ENCODE measurements at regions not wholly inside any gene's neighbourhood (a gene's known extent, or its start where the extent isn't known, plus 50 kb on each side); places are given as distances from the start of the nearest gene placed in this dataset.

DNA sequence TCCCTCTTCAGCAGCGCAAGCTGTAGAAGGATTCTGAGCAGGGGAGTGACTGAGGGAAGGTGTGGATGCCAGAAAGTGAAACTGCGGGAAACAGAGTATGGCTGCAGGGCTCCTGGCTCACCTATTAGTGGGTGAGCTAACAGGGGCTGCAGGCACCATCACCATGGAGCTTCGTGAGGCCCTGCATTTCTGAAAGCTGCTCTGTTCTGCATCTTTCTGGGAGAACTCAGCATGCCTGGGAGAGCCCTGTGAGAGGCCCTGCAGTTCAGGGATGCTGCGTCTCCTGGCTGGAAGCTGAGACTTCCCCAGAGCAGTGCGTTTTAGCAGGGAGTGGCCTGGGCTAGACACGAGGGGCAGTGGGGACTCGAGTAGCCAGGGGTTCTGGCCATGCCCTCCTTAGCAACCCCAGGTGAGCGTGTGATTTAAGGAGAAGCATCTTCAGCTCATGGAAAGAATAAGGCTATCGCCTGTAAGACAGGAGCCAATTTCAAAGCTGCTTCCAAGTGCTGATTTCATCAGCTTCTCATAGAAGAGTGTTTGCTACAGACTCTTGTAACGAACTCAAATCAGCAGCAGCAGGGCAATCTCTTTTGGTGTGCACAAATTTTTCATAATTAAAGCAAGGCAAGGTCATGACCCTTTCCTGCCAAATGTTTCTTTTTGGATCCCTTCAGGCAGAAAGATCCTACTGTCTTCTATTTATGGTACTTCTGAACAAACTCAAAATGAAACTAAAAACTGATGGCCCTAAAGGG, 293.6 kb upstream of the ZNF32 start:
- no peaks in the 10 kb centered on the region for H3K36me3 ChIP-seq
- H3K9me3 ChIP-seq (ENCODE audit: severe bottlenecking), result no peaks in the 10 kb centered on the region
- TF ChIP-seq, protein P1, sequence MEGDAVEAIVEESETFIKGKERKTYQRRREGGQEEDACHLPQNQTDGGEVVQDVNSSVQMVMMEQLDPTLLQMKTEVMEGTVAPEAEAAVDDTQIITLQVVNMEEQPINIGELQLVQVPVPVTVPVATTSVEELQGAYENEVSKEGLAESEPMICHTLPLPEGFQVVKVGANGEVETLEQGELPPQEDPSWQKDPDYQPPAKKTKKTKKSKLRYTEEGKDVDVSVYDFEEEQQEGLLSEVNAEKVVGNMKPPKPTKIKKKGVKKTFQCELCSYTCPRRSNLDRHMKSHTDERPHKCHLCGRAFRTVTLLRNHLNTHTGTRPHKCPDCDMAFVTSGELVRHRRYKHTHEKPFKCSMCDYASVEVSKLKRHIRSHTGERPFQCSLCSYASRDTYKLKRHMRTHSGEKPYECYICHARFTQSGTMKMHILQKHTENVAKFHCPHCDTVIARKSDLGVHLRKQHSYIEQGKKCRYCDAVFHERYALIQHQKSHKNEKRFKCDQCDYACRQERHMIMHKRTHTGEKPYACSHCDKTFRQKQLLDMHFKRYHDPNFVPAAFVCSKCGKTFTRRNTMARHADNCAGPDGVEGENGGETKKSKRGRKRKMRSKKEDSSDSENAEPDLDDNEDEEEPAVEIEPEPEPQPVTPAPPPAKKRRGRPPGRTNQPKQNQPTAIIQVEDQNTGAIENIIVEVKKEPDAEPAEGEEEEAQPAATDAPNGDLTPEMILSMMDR (IDR thresholded peaks at IDR 0.05; ENCODE audit: low read depth, low read length), result no peak
- H3K4me3 ChIP-seq (ENCODE audit: low read depth, low read length), result no peak overlapping the region
- no peak for DNase-seq
- no peaks in the 10 kb centered on the region for H3K27me3 ChIP-seq (ENCODE audit: insufficient read depth, low read depth, severe bottlenecking)
- H3K27ac ChIP-seq, result no peak overlapping the region

DNA sequence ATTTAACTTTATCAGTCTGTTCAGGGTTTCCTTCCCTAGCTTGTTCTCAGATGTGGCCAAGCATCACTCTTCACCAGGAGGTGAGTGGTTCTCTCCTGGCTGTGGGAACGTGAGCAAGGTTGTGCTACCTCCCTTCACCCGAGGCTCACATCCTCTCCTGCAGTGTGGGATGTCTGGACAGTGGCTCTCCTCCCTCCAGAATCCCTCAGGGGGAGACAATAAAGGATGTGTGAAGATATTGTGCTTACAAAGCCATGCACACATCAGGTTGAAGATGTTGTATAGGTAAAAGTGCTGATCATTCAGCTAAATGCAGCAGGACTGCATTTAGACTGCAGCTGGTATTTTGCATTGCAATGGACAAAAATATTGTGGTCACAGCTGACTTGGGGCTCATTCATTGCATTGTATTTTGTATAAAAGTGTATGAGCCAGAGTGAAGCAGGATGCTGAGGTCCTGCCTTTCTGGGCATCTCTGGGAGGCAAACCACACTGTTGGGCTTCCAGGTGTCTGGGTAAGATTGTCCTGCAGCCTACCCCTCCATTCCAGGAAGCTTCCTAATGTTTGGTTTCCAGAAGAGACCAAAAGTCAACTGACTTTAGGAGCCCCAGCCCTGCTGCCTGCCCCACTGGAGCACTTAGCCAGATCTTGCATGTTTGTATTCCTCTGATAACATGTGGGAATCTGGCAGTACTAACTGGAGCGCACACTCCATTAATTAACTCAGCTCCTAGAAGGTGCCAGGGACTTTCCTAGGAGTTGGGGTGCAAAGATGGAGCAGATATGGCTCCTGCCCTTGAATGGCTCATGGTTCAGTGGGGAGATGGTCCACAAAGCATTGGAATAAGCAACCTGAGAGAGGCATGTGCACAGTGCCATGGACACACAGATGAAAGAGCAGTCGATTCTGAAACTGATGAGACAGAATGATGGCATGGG, 292.5 kb upstream of the ZNF32 start:
- no peak overlapping the region for H3K4me3 ChIP-seq (ENCODE audit: low read depth, low read length)
- H3K27ac ChIP-seq, result no peak overlapping the region
- H3K36me3 ChIP-seq, result no peaks in the 10 kb centered on the region
- no peak for DNase-seq
- H3K9me3 ChIP-seq (ENCODE audit: severe bottlenecking), result no peaks in the 10 kb centered on the region
- no peaks in the 10 kb centered on the region for H3K27me3 ChIP-seq (ENCODE audit: insufficient read depth, low read depth, severe bottlenecking)
- TF ChIP-seq, protein P1 (IDR thresholded peaks at IDR 0.05; ENCODE audit: low read depth, low read length), result no peak

DNA sequence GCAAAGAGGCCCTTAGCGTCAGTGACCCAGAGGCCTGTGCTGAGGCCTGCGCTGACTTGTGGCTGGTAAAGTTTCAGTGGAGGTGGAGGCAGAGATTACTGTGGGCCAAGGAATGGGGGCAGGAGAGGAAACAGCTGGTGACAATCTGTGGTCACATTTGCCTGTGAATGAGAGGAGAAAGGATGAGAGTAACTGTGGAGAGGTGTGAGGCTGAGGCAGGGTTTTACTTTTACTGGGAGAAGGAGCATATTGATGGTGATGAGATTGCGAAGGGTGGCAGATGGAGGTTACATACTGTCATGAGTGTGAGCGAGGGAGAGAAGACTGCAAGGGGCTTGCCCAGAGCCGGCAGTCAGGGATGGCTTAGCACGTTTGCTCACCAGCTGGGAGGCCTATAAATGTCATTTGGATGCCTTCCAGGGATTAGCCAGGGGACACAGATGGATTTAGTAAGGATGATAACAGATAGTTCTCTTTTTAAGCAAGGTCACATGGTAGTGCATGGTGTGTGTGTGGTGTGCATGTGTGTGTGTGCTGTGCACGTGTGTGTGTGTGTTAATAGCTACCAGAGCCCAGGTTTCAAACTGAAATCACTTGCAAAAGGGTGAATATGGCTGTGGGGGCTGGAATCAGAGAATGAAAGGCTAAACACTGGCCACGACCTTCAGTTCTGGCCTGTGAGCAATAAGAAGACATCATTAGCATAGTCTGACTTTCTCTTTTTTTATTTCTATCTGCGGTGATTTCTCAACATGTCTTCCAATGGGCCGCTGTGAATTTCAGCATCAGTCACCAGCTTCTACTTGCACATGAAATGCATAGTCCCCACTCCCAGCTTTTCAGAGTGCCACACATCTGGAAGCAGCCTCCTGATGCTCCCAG, 291.5 kb upstream of the ZNF32 start:
- Histone ChIP-seq H3K9me3 (ENCODE audit: severe bottlenecking) (no peaks in the 10 kb centered on the region), H3K27me3 (ENCODE audit: insufficient read depth, low read depth, severe bottlenecking) (no peaks in the 10 kb centered on the region), H3K27ac (peak overlapping the region; percentile 25), H3K36me3 (no peaks in the 10 kb centered on the region), H3K4me3 (ENCODE audit: low read depth, low read length) (no peak overlapping the region)
- peak; percentile 84 for DNase-seq
- TF ChIP-seq, protein P1 (IDR thresholded peaks at IDR 0.05; ENCODE audit: low read depth, low read length), result no peak

DNA sequence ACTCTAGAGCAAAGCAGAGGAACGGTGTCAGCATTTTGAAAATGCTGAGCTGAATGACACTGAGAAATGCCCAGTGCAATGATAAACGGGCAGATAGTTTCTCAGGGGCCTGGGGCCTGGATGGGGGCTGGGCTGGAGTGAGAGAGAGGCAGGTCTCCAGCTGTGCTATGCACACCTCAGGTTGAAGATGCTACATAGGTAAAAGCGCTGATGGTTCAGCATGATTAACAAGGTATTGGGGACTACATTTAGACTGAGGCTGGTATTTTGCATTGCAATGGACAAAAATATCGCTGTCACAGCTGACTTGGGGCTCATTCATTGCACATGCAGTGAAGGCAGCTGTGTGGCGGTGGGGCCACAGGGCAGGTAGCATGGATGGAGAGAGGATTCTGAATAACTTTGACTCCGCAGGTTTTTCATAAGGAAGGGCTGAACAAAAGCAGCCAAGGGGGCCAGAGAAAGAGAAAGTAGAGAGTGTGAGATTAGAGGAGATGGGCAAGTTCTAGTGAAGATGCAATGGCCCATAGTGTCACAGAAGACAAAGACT, 290.8 kb upstream of the ZNF32 start:
- H3K27ac ChIP-seq, result peak overlapping the region; percentile 25
- no peaks in the 10 kb centered on the region for H3K27me3 ChIP-seq (ENCODE audit: insufficient read depth, low read depth, severe bottlenecking)
- H3K9me3 ChIP-seq (ENCODE audit: severe bottlenecking), result no peaks in the 10 kb centered on the region
- H3K4me3 ChIP-seq (ENCODE audit: low read depth, low read length), result no peak overlapping the region
- no peaks in the 10 kb centered on the region for H3K36me3 ChIP-seq
- DNase-seq, result no peak
- TF ChIP-seq, protein P1 (IDR thresholded peaks at IDR 0.05; ENCODE audit: low read depth, low read length), result no peak

DNA sequence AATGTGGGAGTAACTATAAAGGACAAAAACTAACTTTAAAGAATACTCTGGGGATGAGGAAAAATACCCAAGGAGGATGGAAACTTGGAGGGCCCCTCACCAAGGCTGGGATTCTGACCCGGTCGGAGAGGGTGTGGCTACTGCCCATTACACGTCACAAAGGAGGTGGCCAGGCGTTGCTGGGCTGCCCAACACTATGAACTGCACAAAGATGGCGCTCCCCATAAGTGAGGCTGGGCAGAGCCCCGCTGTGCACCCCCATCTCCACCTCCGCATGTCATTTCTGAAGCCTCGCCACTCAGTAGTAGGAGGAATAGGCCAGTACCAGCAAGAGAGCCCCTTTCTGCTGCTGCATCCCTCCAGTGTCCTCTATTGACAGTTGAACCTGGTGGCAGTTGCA, 290.1 kb upstream of the ZNF32 start:
- no peak for DNase-seq
- Histone ChIP-seq H3K36me3 (no peaks in the 10 kb centered on the region), H3K27ac (no peak overlapping the region), H3K9me3 (ENCODE audit: severe bottlenecking) (no peaks in the 10 kb centered on the region), H3K4me3 (ENCODE audit: low read depth, low read length) (no peak overlapping the region), H3K27me3 (ENCODE audit: insufficient read depth, low read depth, severe bottlenecking) (no peaks in the 10 kb centered on the region)
- TF ChIP-seq, protein P1 (IDR thresholded peaks at IDR 0.05; ENCODE audit: low read depth, low read length), result no peak

Measured in WERI-Rb-1 (cell line).